ENCODE measurements at regions not wholly inside any gene's neighbourhood (a gene's known extent, or its start where the extent isn't known, plus 50 kb on each side); places are given as distances from the start of the nearest gene placed in this dataset.
"Not testable (repeated sequence)": the region's sequence is repeated elsewhere in the genome, so short reads cannot be mapped to it uniquely, and the experiment has no call there.

DNA sequence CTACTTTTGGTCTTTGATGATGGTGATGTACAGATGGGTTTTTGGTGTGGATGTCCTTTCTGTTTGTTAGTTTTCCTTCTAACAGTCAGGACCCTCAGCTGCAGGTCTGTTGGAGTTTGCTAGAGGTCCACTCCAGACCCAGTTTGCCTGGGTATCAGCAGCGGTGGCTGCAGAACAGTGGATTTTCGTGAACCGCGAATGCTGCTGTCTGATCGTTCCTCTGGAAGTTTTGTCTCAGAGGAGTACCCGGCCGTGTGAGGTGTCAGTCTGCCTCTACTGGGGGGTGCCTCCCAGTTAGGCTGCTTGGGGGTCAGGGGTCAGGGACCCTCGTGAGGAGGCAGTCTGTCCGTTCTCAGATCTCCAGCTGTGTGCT is 56.6 kb upstream of the TNFAIP8 start:
- not testable (repeated sequence) for DNase-seq (ENCODE audit: low read depth)

GRCh38 chr5:119299615-119300310 is 56.1 kb upstream of the TNFAIP8 start:
- DNase-seq (ENCODE audit: low read depth): not testable (repeated sequence)

GRCh38 chr5:119300311-119300670 is 55.5 kb upstream of the TNFAIP8 start:
- no peak for DNase-seq (ENCODE audit: low read depth)

- no peak for DNase-seq (ENCODE audit: low read depth)
Observed at GRCh38 chr5:119301210-119301609, 54.6 kb upstream of the TNFAIP8 start.

DNA sequence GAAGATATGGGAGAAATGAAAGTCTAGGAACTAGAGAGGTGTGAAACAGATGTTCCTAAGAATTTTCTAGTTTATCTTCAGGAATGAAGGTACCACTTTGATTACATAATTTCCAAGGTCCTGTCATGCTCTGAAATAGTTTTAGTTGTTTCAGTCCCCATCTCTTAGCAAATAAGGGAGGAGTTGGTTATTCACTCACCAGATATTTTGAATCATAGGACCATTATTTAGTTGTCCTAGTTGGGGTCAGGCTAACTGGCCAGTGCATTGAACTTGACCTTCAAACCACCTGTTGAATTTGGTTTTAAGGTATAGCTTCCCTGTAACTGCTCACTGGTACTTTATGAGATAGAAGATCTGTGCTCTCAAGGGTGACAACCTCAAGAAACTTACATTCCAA is 53.9 kb upstream of the TNFAIP8 start:
- DNase-seq (ENCODE audit: low read depth): no peak

DNA sequence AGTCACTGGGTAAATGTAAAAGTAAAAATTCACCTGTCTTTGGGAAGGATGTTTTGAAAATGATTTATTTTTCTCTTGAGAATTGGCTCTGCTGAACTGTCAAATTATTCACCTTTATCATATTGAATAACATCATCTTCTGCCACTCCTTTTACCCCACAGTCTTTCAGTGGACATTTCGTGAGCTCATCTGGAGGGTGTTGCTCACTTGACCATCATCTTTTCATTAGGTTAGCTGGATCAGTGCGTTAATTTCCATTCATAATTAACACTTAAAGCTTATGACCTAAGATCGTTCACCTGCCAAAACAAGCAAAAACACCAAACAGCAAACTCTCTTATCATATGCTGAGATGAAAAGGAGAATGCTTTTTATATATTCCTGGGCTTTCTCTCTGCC is 53.4 kb upstream of the TNFAIP8 start:
- DNase-seq (ENCODE audit: low read depth): no peak

- DNase-seq (ENCODE audit: low read depth): peak; percentile 55
Observed at GRCh38 chr5:119302916-119303897, 52.6 kb upstream of the TNFAIP8 start.

DNA sequence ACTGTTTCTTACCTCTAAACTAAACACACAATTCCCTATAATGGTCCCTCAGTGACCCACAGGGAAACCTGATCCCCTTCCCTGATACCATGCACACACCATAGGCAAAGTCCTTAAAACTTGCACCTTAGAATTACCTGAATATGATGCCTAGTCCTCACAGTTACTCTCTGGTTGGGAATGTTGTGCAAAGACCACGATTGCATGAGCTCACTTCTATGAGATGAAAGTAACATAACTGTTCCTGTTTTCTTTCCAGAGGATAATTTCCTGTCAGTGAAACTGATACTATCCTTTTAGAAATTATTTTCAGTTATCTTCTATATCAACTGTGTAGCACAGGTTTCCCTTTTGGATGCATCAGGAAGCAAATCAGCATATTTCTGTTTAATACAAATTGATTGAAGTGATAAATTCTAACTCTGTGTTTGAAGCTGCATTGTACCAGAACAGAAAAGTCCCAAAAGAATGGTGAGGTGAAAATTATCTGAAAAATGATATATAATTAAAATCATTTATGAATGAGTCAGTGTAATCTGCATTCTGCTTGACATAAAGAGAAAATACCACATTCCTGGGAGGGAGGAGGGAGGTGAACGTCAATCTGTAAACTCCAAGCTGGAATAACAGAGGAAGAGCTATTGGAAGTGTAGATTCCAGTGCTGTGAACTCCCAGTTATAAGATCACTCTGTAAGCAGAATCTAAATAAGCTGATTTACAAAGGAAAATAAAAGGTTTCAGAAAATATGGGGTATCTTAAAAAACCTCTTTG is 51.2 kb upstream of the TNFAIP8 start:
- DNase-seq (ENCODE audit: low read depth): no peak
